ENCODE measurements at regions not wholly inside any gene's neighbourhood (a gene's known extent, or its start where the extent isn't known, plus 50 kb on each side); places are given as distances from the start of the nearest gene placed in this dataset.

- no peaks in the 10 kb centered on the region for H3K27me3 ChIP-seq (ENCODE audit: insufficient read depth, low read depth)
- H3K79me2 ChIP-seq (ENCODE audit: insufficient read depth, low read depth) = no peaks in the 10 kb centered on the region
- H3K4me3 ChIP-seq (IDR thresholded peaks at IDR 0.05; ENCODE audit: insufficient read depth, low read depth, low read length) = no peak overlapping the region
- H3K4me1 ChIP-seq (ENCODE audit: low read depth, poor library complexity, severe bottlenecking) = no peaks in the 10 kb centered on the region
- H3K9ac ChIP-seq = no peak overlapping the region
- H4K20me1 ChIP-seq (ENCODE audit: insufficient read depth) = no peaks in the 10 kb centered on the region
- no peak for TF ChIP-seq CTCF (conservative IDR thresholded peaks at IDR 0.05; ENCODE audit: low read depth, low read length)
- no peak overlapping the region for H3K27ac ChIP-seq
- H3K4me2 ChIP-seq = no peak overlapping the region
- no peaks in the 10 kb centered on the region for H3K36me3 ChIP-seq (ENCODE audit: insufficient read depth)
- H2AFZ ChIP-seq (ENCODE audit: low read depth) = no peak overlapping the region
Measured at GRCh38 chr9:108618906-108619550, 236.8 kb downstream of the ACTL7B start.

DNA sequence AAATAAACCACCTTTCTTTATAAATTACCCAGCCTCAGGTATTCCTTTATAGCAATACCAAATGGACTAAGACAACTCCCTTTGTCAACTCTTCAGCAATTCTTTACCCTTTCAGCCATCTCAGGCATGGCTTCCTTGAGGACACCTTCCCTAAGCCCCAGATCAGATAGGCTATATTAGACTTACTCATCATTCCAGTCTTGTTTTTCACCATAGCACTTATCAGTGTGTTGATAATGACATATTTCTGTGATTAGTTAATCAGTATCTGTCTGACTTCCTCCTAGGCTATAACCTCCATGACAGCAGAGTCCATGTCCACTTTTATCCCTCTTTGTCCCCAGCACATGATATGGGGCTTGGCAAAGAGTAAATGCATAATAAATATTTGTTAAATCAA is 238.1 kb downstream of the ACTL7B start:
- Histone ChIP-seq H3K27me3 (ENCODE audit: insufficient read depth, low read depth) (no peaks in the 10 kb centered on the region), H3K36me3 (ENCODE audit: insufficient read depth) (no peaks in the 10 kb centered on the region), H3K79me2 (ENCODE audit: insufficient read depth, low read depth) (no peaks in the 10 kb centered on the region), H4K20me1 (ENCODE audit: insufficient read depth) (no peaks in the 10 kb centered on the region), H3K9ac (no peak overlapping the region), H3K4me2 (no peak overlapping the region), H3K4me1 (ENCODE audit: low read depth, poor library complexity, severe bottlenecking) (no peaks in the 10 kb centered on the region), H3K27ac (no peak overlapping the region), H2AFZ (ENCODE audit: low read depth) (no peak overlapping the region), H3K4me3 (IDR thresholded peaks at IDR 0.05; ENCODE audit: insufficient read depth, low read depth, low read length) (no peak overlapping the region)
- TF ChIP-seq CTCF (conservative IDR thresholded peaks at IDR 0.05; ENCODE audit: low read depth, low read length) = no peak

GRCh38 chr9:108615152-108615551 is 240.6 kb downstream of the ACTL7B start:
- H4K20me1 ChIP-seq (ENCODE audit: insufficient read depth) = no peaks in the 10 kb centered on the region
- no peak overlapping the region for H3K9ac ChIP-seq
- H3K27me3 ChIP-seq (ENCODE audit: insufficient read depth, low read depth) = no peaks in the 10 kb centered on the region
- no peaks in the 10 kb centered on the region for H3K4me1 ChIP-seq (ENCODE audit: low read depth, poor library complexity, severe bottlenecking)
- no peak overlapping the region for H2AFZ ChIP-seq (ENCODE audit: low read depth)
- H3K4me3 ChIP-seq (IDR thresholded peaks at IDR 0.05; ENCODE audit: insufficient read depth, low read depth, low read length) = no peak overlapping the region
- H3K36me3 ChIP-seq (ENCODE audit: insufficient read depth) = no peaks in the 10 kb centered on the region
- TF ChIP-seq CTCF (conservative IDR thresholded peaks at IDR 0.05; ENCODE audit: low read depth, low read length) = no peak
- no peaks in the 10 kb centered on the region for H3K79me2 ChIP-seq (ENCODE audit: insufficient read depth, low read depth)
- H3K4me2 ChIP-seq = no peak overlapping the region
- no peak overlapping the region for H3K27ac ChIP-seq

GRCh38 chr9:108612513-108612912 is 243.3 kb downstream of the ACTL7B start:
- H3K9ac ChIP-seq = no peak overlapping the region
- H3K27me3 ChIP-seq (ENCODE audit: insufficient read depth, low read depth) = no peaks in the 10 kb centered on the region
- no peak overlapping the region for H2AFZ ChIP-seq (ENCODE audit: low read depth)
- H3K79me2 ChIP-seq (ENCODE audit: insufficient read depth, low read depth) = no peaks in the 10 kb centered on the region
- no peaks in the 10 kb centered on the region for H4K20me1 ChIP-seq (ENCODE audit: insufficient read depth)
- H3K27ac ChIP-seq = no peak overlapping the region
- no peaks in the 10 kb centered on the region for H3K36me3 ChIP-seq (ENCODE audit: insufficient read depth)
- no peak for TF ChIP-seq CTCF (conservative IDR thresholded peaks at IDR 0.05; ENCODE audit: low read depth, low read length)
- no peak overlapping the region for H3K4me3 ChIP-seq (IDR thresholded peaks at IDR 0.05; ENCODE audit: insufficient read depth, low read depth, low read length)
- no peak overlapping the region for H3K4me2 ChIP-seq
- no peaks in the 10 kb centered on the region for H3K4me1 ChIP-seq (ENCODE audit: low read depth, poor library complexity, severe bottlenecking)

Measured in KMS-11 (cell line).